Inflammatory macrophage (primary cell): ENCODE measurements at regions not wholly inside any gene's neighbourhood (a gene's known extent, or its start where the extent isn't known, plus 50 kb on each side); places are given as distances from the start of the nearest gene placed in this dataset.
"Not testable (repeated sequence)": the region's sequence is repeated elsewhere in the genome, so short reads cannot be mapped to it uniquely, and the experiment has no call there.

Experiments
- DNase-seq, 2 donors: peaks; one replicate each; pipeline ENCODE4 v3.0.0-alpha.2; 2020 to 2022

DNA sequence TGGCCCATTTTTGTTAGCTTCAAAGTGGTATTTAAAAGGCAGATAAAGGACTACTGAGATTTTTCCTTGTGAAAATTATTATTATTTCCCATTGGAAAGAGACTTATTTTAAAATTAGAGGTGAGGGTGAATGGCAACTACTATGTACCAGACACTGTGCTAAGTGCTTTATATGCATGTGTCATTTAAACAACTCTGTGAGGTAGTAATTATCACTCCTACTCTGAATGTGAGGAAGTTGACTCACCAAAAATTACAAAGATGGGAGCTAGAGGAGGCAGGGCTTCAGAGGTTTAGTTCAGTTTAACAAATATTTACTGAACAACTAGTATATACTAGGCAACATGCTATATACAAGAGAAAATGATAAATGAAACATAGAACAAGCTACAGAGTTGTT, 78.2 kb downstream of the MSL3 start:
- no peak for DNase-seq

GRCh38 chrX:11837437-11837836, 79.4 kb downstream of the MSL3 start:
- DNase-seq, result no peak

DNA sequence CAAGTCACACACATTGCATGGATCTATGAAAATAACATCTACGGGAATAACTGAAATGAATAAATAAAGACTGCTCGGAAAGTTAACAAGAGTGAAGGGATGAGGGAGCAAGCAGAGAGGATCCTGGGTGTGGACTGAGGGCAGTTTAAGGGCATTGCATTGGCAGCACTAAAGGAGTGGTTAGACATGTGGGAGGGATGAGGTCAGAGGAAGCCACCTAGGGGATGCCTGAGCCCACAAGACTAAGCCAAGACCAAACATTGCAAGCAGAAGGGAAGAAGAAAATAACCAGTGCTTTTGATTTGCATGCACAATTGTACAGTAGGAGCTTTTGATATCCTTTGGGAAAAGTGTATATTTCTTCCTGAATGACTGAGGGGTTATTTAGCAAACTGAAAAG, 106.1 kb downstream of the MSL3 start:
- DNase-seq, result no peak

GRCh38 chrX:11867610-11868345, 109.7 kb downstream of the MSL3 start:
- DNase-seq, result no peak

DNA sequence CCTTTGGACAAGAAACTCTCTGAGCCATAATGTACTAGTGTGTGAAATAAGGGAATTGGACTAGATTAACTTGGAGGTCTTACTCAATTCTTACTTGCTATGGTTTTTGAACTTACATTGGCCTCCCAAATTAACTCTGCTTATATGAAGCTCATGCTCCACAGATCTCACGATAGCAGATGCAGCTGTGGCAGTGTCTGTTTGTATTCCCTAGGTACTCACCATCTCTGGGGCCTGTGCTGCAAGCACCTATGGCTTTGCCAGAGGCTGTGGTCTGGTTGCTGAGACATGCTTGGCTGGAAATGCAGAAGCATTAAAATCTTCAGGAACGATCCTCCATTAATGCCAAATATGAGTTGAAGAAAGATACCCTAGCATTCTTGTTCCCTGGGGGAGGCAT, 112.8 kb downstream of the MSL3 start:
- no peak for DNase-seq

DNA sequence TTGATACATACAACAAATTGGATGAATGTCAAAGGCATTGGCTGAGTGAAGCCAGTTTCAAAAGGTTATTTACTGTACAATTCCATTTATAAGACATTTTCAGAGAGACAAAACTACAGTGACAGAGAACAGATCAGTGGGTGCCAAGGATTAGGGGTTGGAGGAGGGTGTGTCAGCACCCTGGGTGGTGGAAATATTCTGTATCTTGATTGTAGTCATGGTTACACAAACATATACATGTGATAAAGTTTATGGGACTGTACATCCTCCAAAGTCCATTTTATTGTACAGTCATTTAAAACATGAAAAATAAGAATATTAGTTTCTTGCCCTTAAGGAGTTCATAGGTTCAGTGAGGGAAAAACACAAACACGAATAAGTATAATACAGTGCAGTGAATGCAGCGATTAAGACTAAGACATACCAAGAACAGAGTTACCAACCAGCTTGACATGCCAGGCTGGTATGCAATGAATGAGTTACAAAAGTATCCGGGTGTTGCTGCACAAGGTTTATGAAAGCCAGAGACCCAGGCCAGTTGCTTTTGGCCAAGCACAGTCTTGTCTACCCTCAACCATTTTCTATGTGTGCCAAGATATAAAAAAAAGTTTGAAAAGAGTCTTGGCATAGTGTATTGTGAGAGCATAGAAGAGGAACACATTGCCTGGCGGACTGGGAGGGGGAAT, 123.6 kb downstream of the MSL3 start:
- no peak for DNase-seq

DNA sequence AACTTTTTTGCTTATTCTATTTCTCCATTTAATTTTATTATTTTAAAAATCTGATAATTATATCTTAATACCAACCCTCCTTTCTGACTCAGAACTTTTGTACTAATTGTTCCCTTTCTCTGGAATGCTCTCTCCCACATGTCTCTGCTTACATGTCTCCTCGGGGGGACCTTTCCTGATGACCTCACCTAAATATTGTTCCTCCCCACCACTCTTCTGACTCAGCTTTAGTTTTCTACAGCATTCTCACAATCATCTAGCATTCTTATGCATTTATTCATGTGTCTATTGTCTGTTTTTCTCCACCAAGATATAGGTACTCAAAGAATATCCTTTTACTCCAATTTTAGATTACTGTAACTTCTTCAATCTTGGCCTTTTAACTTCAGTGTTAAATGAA, 128.7 kb downstream of the MSL3 start:
- DNase-seq, result no peak

- DNase-seq, result no peak
These were observed 129.1 kb downstream of the MSL3 start for GRCh38 chrX:11887175-11887574.

DNA sequence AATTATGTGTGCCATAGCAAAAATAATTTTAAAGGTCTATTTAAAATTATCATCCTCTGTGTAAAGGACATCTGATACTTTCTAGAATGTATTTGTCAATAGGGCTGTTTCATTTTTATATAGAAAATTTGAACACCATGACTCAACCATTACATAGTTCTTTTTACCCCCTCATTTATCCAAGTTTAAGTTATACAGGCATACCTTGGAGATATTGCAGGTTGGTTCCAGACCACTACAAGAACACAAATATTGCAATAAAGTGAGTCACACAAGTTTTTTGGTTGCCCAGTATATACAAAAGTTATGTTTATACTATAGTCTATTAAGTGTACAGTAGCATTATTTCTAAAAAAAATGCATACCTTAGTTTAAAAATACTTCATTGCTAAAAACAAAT, 130.4 kb downstream of the MSL3 start:
- no peak for DNase-seq

- no peak for DNase-seq
These were observed 131.8 kb downstream of the MSL3 start for GRCh38 chrX:11889791-11890190.

GRCh38 chrX:11890836-11891514, 132.9 kb downstream of the MSL3 start:
- DNase-seq, result peak; percentile 56 to 57

- no peak for DNase-seq
These were observed 136.1 kb downstream of the MSL3 start for GRCh38 chrX:11893933-11894710.

GRCh38 chrX:11899091-11899490, 141.1 kb downstream of the MSL3 start:
- DNase-seq, result peak; percentile 0 to 63

DNA sequence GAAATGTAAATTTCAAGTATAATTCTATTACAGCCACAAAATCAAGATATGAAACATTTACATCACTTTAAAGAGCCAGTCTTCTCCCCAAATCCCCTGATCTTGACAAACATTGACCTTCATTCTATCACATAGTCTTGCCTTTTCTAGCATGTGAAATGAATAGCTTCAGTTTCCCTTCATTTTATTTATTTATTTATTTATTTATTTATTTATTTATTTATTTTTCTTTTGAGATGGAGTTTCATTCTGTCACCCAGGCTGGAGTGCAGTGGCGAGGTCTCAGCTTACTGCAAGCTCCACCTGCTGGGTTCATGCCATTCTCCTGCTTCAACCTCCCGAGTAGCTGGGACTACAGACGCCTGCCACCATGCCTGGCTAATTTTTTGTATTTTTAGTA, 147.9 kb downstream of the MSL3 start:
- DNase-seq, result not testable (repeated sequence)

- DNase-seq, result peak; percentile 34 to 58
These were observed 150.3 kb downstream of the MSL3 start for GRCh38 chrX:11908371-11908770.

GRCh38 chrX:11913001-11913400, 155.0 kb downstream of the MSL3 start:
- no peak for DNase-seq

GRCh38 chrX:11929476-11929875, 171.4 kb downstream of the MSL3 start:
- no peak for DNase-seq

DNA sequence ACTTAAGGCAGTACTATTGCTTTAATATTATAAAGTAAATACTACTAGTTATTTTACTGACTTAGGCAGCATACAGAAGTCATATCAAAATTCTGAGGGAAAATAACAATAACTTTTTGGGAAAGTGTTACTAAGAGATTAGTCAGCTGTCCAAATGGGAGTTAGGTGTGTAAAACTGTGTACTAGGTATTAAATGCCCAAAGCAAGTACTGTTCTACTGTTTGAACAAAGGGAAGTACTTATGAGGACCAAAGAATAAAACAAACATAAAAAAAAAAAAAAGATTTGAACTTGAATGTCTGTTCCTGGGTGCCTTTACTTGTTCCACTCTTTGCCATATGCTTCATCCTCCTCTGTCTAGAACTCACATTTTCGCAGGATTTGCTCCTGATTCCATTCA, 174.4 kb downstream of the MSL3 start:
- DNase-seq, result no peak

DNA sequence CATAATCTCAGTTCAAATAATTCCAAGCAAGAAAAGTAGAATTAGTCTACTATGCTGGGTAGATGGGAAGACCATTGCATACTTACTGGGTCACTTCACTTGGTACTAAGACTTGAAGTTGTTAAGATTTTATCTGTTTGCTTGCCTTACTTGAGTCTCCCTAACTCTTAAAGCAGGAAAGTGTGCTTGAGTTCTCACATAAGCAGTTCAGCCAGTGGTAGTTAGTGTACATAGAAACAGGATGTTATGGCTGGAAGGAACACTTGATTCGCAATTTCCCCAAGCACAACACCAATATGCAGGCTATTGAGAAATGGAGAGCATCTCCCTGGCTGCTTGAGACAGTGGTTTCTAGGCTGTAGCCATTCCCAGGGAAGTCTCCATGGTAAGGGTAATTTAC, 176.1 kb downstream of the MSL3 start:
- no peak for DNase-seq

GRCh38 chrX:11941571-11941970, 183.5 kb downstream of the MSL3 start:
- no peak for DNase-seq

DNA sequence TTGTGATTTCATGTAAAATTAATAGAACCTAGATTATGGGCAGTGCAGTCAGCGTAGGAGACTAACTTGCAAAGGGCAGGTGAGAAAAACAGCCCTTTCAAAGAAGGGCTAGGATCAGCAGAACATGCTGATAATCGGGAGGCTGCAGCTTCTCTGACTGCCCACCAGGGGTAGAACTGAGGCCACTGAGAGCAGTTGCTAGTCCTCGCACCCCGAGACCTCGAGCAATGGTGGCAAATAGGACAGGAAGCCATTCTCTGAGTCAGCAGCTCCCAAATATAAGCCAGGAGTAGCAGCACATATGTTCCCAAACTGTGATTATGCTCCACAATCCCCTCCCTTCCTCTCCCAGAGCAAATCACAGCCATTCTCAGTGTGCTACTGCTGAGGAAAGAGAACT, 186.5 kb downstream of the MSL3 start:
- DNase-seq, result no peak

GRCh38 chrX:11949291-11949690, 189.0 kb upstream of the FRMPD4 start:
- no peak for DNase-seq

- no peak for DNase-seq
These were observed 186.0 kb upstream of the FRMPD4 start for GRCh38 chrX:11952176-11952720.
